ENCODE measurements at regions not wholly inside any gene's neighbourhood (a gene's known extent, or its start where the extent isn't known, plus 50 kb on each side); places are given as distances from the start of the nearest gene placed in this dataset.

DNA sequence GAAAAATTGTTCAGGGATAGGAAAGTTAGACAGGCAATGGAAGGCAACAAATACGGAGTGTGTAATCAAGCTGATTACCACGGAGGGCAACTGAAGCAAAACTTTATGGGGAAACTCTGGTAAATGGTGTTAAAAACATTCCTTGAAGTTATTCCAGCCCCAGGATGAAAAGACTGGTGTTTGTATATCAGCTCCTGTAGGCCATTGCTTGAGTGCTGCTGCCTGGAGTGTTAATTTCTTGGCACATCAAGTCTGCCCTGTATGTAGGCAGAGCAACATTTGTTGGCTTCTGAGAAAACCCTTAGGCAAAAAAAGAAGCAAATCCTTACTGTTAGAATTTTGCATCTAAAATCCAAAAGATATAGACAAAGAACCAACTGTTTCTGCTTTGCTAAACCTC is 686.5 kb upstream of the ACO1 start:
- TF ChIP-seq POLR2A (IDR thresholded peaks at IDR 0.05; ENCODE audit: low read depth, low read length) (no peak), MAX (IDR thresholded peaks at IDR 0.05; ENCODE audit: insufficient read depth, insufficient read length) (no peak), GATA2 (IDR thresholded peaks at IDR 0.05; ENCODE audit: insufficient read depth, insufficient read length, low read depth, low read length) (no peak), JUN (IDR thresholded peaks at IDR 0.05; ENCODE audit: borderline replicate concordance, insufficient read depth, insufficient read length, low read depth) (no peak), MYC (IDR thresholded peaks at IDR 0.05; ENCODE audit: low read depth, low read length) (no peak), FOS (IDR thresholded peaks at IDR 0.05; ENCODE audit: borderline replicate concordance, insufficient read depth, low read length) (no peak), POLR2AphosphoS5 (IDR thresholded peaks at IDR 0.05; ENCODE audit: insufficient read depth, low read depth, low read length) (no peak), EZH2 (IDR thresholded peaks at IDR 0.05; ENCODE audit: borderline replicate concordance, low read depth, low read length, severe bottlenecking) (no peak)
- TF ChIP-seq, protein P1, sequence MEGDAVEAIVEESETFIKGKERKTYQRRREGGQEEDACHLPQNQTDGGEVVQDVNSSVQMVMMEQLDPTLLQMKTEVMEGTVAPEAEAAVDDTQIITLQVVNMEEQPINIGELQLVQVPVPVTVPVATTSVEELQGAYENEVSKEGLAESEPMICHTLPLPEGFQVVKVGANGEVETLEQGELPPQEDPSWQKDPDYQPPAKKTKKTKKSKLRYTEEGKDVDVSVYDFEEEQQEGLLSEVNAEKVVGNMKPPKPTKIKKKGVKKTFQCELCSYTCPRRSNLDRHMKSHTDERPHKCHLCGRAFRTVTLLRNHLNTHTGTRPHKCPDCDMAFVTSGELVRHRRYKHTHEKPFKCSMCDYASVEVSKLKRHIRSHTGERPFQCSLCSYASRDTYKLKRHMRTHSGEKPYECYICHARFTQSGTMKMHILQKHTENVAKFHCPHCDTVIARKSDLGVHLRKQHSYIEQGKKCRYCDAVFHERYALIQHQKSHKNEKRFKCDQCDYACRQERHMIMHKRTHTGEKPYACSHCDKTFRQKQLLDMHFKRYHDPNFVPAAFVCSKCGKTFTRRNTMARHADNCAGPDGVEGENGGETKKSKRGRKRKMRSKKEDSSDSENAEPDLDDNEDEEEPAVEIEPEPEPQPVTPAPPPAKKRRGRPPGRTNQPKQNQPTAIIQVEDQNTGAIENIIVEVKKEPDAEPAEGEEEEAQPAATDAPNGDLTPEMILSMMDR (IDR thresholded peaks at IDR 0.05; ENCODE audit: extremely low read depth in 1 of 2, insufficient read depth in 1 of 2, low read depth in 1 of 2, low read length in 2 of 2) = no peak
- no peaks in the 10 kb centered on the region for H3K9me3 ChIP-seq (replicated peaks; ENCODE audit: control insufficient read depth, insufficient read depth, low read length)
- H3K79me2 ChIP-seq (ENCODE audit: control insufficient read depth, insufficient read depth, low read length) = no peaks in the 10 kb centered on the region
- H3K4me3 ChIP-seq (replicated peaks in 1 of 3; ENCODE audit: insufficient read depth in 1 of 3, low read depth in 1 of 3, low read length in 3 of 3) = no peak overlapping the region
- no TSS peak for BruUV-seq (replicated peaks)
- H3K36me3 ChIP-seq (ENCODE audit: control insufficient read depth in 2 of 2, extremely low read depth in 1 of 2, insufficient read depth in 2 of 2, low read length in 2 of 2) = no peaks in the 10 kb centered on the region
- intact Hi-C loops (cut with micrococcal nuclease) (no loop called here), dilution Hi-C loops (cut with MboI; ENCODE audit: extremely low pct_ligation_motif_present, low sequenced_read_pairs) (no loop called here)
- H3K27me3 ChIP-seq (ENCODE audit: control insufficient read depth in 2 of 2, insufficient read depth in 2 of 2, low read length in 2 of 2) = peaks cover 0 to 2% of the 10 kb centered on the region in 2 experiments
- DNase-seq (ENCODE audit: low read depth, low spot score) (no peak), FAIRE-seq (no peak)
- ChIA-PET POLR2A (no interaction called here), CTCF (no interaction called here)
- H3K9me1 ChIP-seq (replicated peaks; ENCODE audit: control insufficient read depth, extremely low read depth, insufficient read depth, low read length) = no peaks in the 10 kb centered on the region
- no peak overlapping the region for H2AFZ ChIP-seq (ENCODE audit: low read depth, low read length)
- no peaks in the 10 kb centered on the region for H4K20me1 ChIP-seq (replicated peaks; ENCODE audit: control insufficient read depth, extremely low read depth, insufficient read depth, low read length)
- no peak overlapping the region for H3K9ac ChIP-seq (replicated peaks; ENCODE audit: extremely low read depth, insufficient read depth, low read length)
- H3K27ac ChIP-seq (ENCODE audit: insufficient read depth, low read depth, low read length) = no peak overlapping the region
- no peaks in the 10 kb centered on the region for H3K4me1 ChIP-seq (ENCODE audit: control insufficient read depth, extremely low read depth, insufficient read depth, low read length)
- H3K4me2 ChIP-seq (ENCODE audit: insufficient read depth, low read length) = no peak overlapping the region
